Gastrocnemius medialis (tissue), 4 donors: ENCODE measurements at regions not wholly inside any gene's neighbourhood (a gene's known extent, or its start where the extent isn't known, plus 50 kb on each side); places are given as distances from the start of the nearest gene placed in this dataset.

Source experiments
- CTCF ChIP-seq, 5 experiments: fragments of 450-650 bp in 3 of 5; fragments of 200-600 bp in 2 of 5; sonication (generic) in 2 of 5; IDR thresholded peaks in 4 of 5; conservative IDR thresholded peaks in 1 of 5; 1 replicate in 4 of 5; 2 replicates in 1 of 5; pipeline ENCODE4 v1.5.1; 2016 to 2019; ENCODE audit warnings: antibody characterized with exemption in 5 of 5, mild to moderate bottlenecking in 3 of 5, moderate library complexity in 3 of 5
- POLR2A ChIP-seq, 2 donors: fragments of 450-650 bp; IDR thresholded peaks; one replicate each; pipeline ENCODE4 v1.6.1; 2017; ENCODE audit warnings: antibody characterized with exemption in 2 of 2, mild to moderate bottlenecking in 2 of 2, moderate library complexity in 2 of 2

GRCh38 chrX:14356401-14356800 lies 172.9 kb upstream of the GLRA2 start:
- TF ChIP-seq POLR2A (IDR thresholded peaks at IDR 0.05) (no peak), CTCF (IDR thresholded peaks at IDR 0.05 in 4 of 5, conservative IDR thresholded peaks at IDR 0.05 in 1 of 5) (no peak)
